IMR-90 (cell line): ENCODE measurements at regions not wholly inside any gene's neighbourhood (a gene's known extent, or its start where the extent isn't known, plus 50 kb on each side); places are given as distances from the start of the nearest gene placed in this dataset.

Source experiments
- ATAC-seq: fragments of 200-7000 bp; cut with Tn5 transposase; 2 replicates; pipeline ENCODE4 v1.9.1; 2020; ENCODE audit warnings: low read depth, mild to moderate bottlenecking, moderate library complexity
- BruUV-seq: library from RNA; stranded (reverse); fragments of 400-500 nt; replicated peaks from 2 replicates; lab custom pipeline; 2021; lab: Mats Ljungman, UMichigan
- CTCF ChIA-PET: fragments of 300-600 bp; formaldehyde crosslinking; extraction: SDS; loops from one replicate; lab custom pipeline; 2021; ENCODE audit warnings: antibody characterized with exemption; lab: Yijun Ruan, JAX
- POLR2A ChIA-PET: fragments of 300-600 bp; sonication (Branson Sonifier 250); formaldehyde crosslinking; loops from one replicate; lab custom pipeline; 2022; ENCODE audit warnings: antibody characterized with exemption; ENCODE audit not compliant: unreplicated experiment; lab: Charles Lee
- DNase-seq: peaks from one replicate; pipeline ENCODE4 v3.0.0; 2013
- H2AFZ ChIP-seq: replicated peaks from 2 replicates; pipeline ENCODE3; 2013; ENCODE audit warnings: low read length, mild to moderate bottlenecking; ENCODE audit not compliant: poor library complexity
- H2AK5ac ChIP-seq: 2 replicates; pipeline ENCODE4 v1.6.1; 2013; ENCODE audit warnings: low read depth, low read length, inconsistent platforms
- H2AK9ac ChIP-seq: replicated peaks from 2 replicates; pipeline ENCODE3; 2013; ENCODE audit warnings: mild to moderate bottlenecking, low read depth, low read length, moderate library complexity; ENCODE audit not compliant: poor library complexity
- H2BK120ac ChIP-seq: 2 replicates; pipeline ENCODE4 v1.6.1; 2013; ENCODE audit warnings: low read depth, low read length, inconsistent platforms
- H2BK15ac ChIP-seq: 3 replicates; pipeline ENCODE4 v1.6.1; 2013; ENCODE audit warnings: low read depth, low read length, inconsistent platforms
- H2BK20ac ChIP-seq: 2 replicates; pipeline ENCODE4 v1.6.1; 2013; ENCODE audit warnings: low read depth, mild to moderate bottlenecking, inconsistent platforms, low read length, moderate library complexity
- H2BK5ac ChIP-seq: 2 replicates; pipeline ENCODE4 v1.6.1; 2013; ENCODE audit warnings: mild to moderate bottlenecking, low read depth, low read length, inconsistent platforms; ENCODE audit not compliant: poor library complexity, severe bottlenecking
- H3K14ac ChIP-seq: replicated peaks from 2 replicates; pipeline ENCODE4 v1.6.1; 2013; ENCODE audit warnings: low read depth, low read length, inconsistent platforms
- H3K18ac ChIP-seq: 2 replicates; pipeline ENCODE4 v1.6.1; 2013; ENCODE audit warnings: low read depth, low read length, control low read depth
- H3K23ac ChIP-seq: 2 replicates; pipeline ENCODE4 v1.6.1; 2013; ENCODE audit warnings: low read depth, low read length, inconsistent platforms
- H3K27ac ChIP-seq: 2 replicates; pipeline ENCODE4 v1.5.1; 2013; ENCODE audit warnings: mild to moderate bottlenecking, control low read depth, low read length; ENCODE audit not compliant: insufficient read depth
- H3K27me3 ChIP-seq: 2 replicates; pipeline ENCODE4 v1.6.1; 2013; ENCODE audit warnings: low read length; ENCODE audit not compliant: control insufficient read depth, insufficient read depth
- H3K36me3 ChIP-seq: 2 replicates; pipeline ENCODE4 v1.6.1; 2013; ENCODE audit warnings: low read length, mixed read lengths; ENCODE audit not compliant: control insufficient read depth, insufficient read depth
- H3K4ac ChIP-seq: 2 replicates; pipeline ENCODE4 v1.6.1; 2013; ENCODE audit warnings: low read depth, low read length, inconsistent platforms
- H3K4me1 ChIP-seq: 2 replicates; pipeline ENCODE4 v1.6.1; 2013; ENCODE audit warnings: low read length, mixed read lengths; ENCODE audit not compliant: control insufficient read depth, insufficient read depth
- H3K4me2 ChIP-seq: 2 replicates; pipeline ENCODE4 v1.6.1; 2013; ENCODE audit warnings: low read depth, mild to moderate bottlenecking, control low read depth, low read length, moderate library complexity
- H3K4me3 ChIP-seq: 2 replicates; pipeline ENCODE4 v1.5.1; 2013; ENCODE audit warnings: low read depth, mild to moderate bottlenecking, control low read depth, low read length, moderate library complexity; ENCODE audit not compliant: insufficient read depth
- H3K56ac ChIP-seq: 2 replicates; pipeline ENCODE4 v1.6.1; 2013; ENCODE audit warnings: low read length, inconsistent platforms; ENCODE audit not compliant: insufficient read depth; ENCODE audit errors: extremely low read depth
- H3K79me1 ChIP-seq, 2 experiments: 2 replicates each; pipeline ENCODE4 v1.6.1; 2013; ENCODE audit warnings: low read length in 2 of 2, inconsistent platforms in 1 of 2, low read depth in 1 of 2
- H3K9ac ChIP-seq: 2 replicates; pipeline ENCODE4 v1.6.1; 2013; ENCODE audit warnings: low read depth, low read length, control low read depth
- H3K9me1 ChIP-seq: 2 replicates; pipeline ENCODE4 v1.6.1; 2013; ENCODE audit warnings: low read length, inconsistent platforms; ENCODE audit not compliant: insufficient read depth
- H3K9me3 ChIP-seq: 2 replicates; pipeline ENCODE4 v1.6.1; 2013; ENCODE audit warnings: low read length; ENCODE audit not compliant: control insufficient read depth, insufficient read depth
- H4K20me1 ChIP-seq: 2 replicates; pipeline ENCODE4 v1.6.1; 2013; ENCODE audit warnings: low read length, inconsistent platforms; ENCODE audit not compliant: insufficient read depth
- H4K5ac ChIP-seq: 2 replicates; pipeline ENCODE4 v1.6.1; 2013; ENCODE audit warnings: mild to moderate bottlenecking, low read depth, low read length, control low read depth
- H4K8ac ChIP-seq, 2 experiments: 2 replicates each; pipeline ENCODE4 v1.6.1; 2013; ENCODE audit warnings: low read depth in 2 of 2, low read length in 2 of 2, control low read depth in 1 of 2, inconsistent platforms in 1 of 2
- H4K91ac ChIP-seq: 2 replicates; pipeline ENCODE4 v1.6.1; 2013; ENCODE audit warnings: low read depth, low read length, inconsistent platforms; ENCODE audit not compliant: insufficient read depth
- BHLHE40 ChIP-seq: fragments of 150-350 bp; IDR thresholded peaks from 2 replicates; pipeline ENCODE4 v1.6.1; 2016; ENCODE audit warnings: mild to moderate bottlenecking, low read depth, low read length
- CEBPB ChIP-seq: IDR thresholded peaks from 2 replicates; pipeline ENCODE4 v1.6.1; 2012; ENCODE audit warnings: low read depth, low read length, improper control_type of control experiment
- CHD1 ChIP-seq: IDR thresholded peaks from 2 replicates; pipeline ENCODE4 v1.6.1; 2012; ENCODE audit warnings: low read depth, low read length, improper control_type of control experiment
- ELK1 ChIP-seq: fragments of 150-350 bp; IDR thresholded peaks from 2 replicates; pipeline ENCODE4 v1.6.1; 2016; ENCODE audit warnings: low read depth, mild to moderate bottlenecking, low read length, moderate library complexity, borderline replicate concordance
- FOS ChIP-seq: fragments of 150-350 bp; IDR thresholded peaks from 2 replicates; pipeline ENCODE4 v1.6.1; 2016; ENCODE audit warnings: low read depth, low read length
- MAFK ChIP-seq: IDR thresholded peaks from 2 replicates; pipeline ENCODE4 v1.6.1; 2012; ENCODE audit warnings: low read depth, low read length, improper control_type of control experiment
- MAZ ChIP-seq: IDR thresholded peaks from 2 replicates; pipeline ENCODE4 v1.6.1; 2012; ENCODE audit warnings: low read depth, mild to moderate bottlenecking, low read length, improper control_type of control experiment, moderate library complexity, borderline replicate concordance
- MXI1 ChIP-seq: IDR thresholded peaks from 2 replicates; pipeline ENCODE4 v1.6.1; 2012; ENCODE audit warnings: low read depth, mild to moderate bottlenecking, low read length, moderate library complexity, borderline replicate concordance
- NFE2L2 ChIP-seq: fragments of 150-350 bp; IDR thresholded peaks from 2 replicates; pipeline ENCODE4 v1.6.1; 2016; ENCODE audit warnings: low read depth, mild to moderate bottlenecking, low read length
- POLR2A ChIP-seq: IDR thresholded peaks from 2 replicates; pipeline ENCODE4 v1.6.1; 2012; ENCODE audit warnings: mild to moderate bottlenecking, low read depth, low read length
- RAD21 ChIP-seq: IDR thresholded peaks from 2 replicates; pipeline ENCODE4 v1.6.1; 2012; ENCODE audit warnings: low read length, improper control_type of control experiment
- RCOR1 ChIP-seq: IDR thresholded peaks from 2 replicates; pipeline ENCODE4 v1.6.1; 2012; ENCODE audit warnings: mild to moderate bottlenecking, low read length, improper control_type of control experiment; ENCODE audit not compliant: insufficient replicate concordance
- RFX5 ChIP-seq: IDR thresholded peaks from 2 replicates; pipeline ENCODE4 v1.8.0; 2012; ENCODE audit warnings: low read depth, mild to moderate bottlenecking, low read length, moderate library complexity
- SMC3 ChIP-seq: fragments of 150-350 bp; IDR thresholded peaks from 2 replicates; pipeline ENCODE4 v1.6.1; 2016; ENCODE audit warnings: low read depth, mild to moderate bottlenecking, antibody characterized with exemption, low read length, moderate library complexity
- WGBS, 2 experiments: methylation state at CpG; one replicate each; pipeline versions ENCODE4 v1.1.5 to v1.1.7; 2013; ENCODE audit warnings: missing lambda C conversion rate in 2 of 2; ENCODE audit not compliant: insufficient read length in 1 of 2; ENCODE audit errors: extremely low coverage in 2 of 2; 5-methylcytosine and 5-hydroxymethylcytosine counted together
- dilution Hi-C: fragments of 300-500 bp; cut with HindIII; formaldehyde crosslinking; loops from one replicate; pipeline ENCODE4 v1.14.3; 2018; ENCODE audit warnings: low sequenced_read_pairs; ENCODE audit not compliant: unreplicated experiment
- in situ Hi-C: fragments of 300-500 bp; cut with MboI; formaldehyde crosslinking; loops from 3 replicates; pipeline ENCODE4 v1.14.3; 2019; ENCODE audit warnings: low sequenced_read_pairs, inconsistent platforms, mixed read lengths
- intact Hi-C: fragments of 100-400 bp; cut with micrococcal nuclease; formaldehyde crosslinking; loops from 2 replicates; pipeline ENCODE4 v1.10.0; 2022
- TF ChIP-seq, protein P1 (sequence below): fragments of 150-350 bp; IDR thresholded peaks from 2 replicates; pipeline ENCODE4 v1.6.1; 2017; ENCODE audit warnings: mild to moderate bottlenecking, antibody characterized with exemption, low read length, low read depth
- TF ChIP-seq, protein P2 (sequence below): conservative IDR thresholded peaks from 2 replicates; pipeline ENCODE4 v1.5.1; 2012; ENCODE audit warnings: mild to moderate bottlenecking, low read depth, low read length, improper control_type of control experiment

DNA sequence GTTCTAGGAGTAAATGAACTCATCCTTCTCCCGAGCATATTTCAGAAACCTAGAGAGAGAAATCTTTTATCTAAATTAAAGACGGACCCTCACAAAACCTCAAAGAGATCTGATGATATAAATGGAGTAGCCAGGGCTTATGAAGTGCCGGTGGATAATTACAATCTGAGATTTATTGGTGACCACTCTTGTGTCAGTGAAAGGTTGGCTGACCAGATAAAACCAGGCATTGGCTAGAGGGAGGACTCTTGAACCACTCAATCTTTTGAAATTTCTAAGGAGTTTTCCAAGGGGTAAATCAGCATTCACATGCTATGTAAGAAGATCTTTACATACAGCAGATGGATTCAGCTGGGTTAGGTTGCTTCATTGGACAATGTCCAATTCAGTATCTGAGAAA, 227.3 kb upstream of the MMADHC start:
- H3K14ac ChIP-seq, result no peak overlapping the region
- no peak overlapping the region for H4K91ac ChIP-seq
- H4K5ac ChIP-seq, result no peak overlapping the region
- H2BK15ac ChIP-seq, result no peak overlapping the region
- H3K4me2 ChIP-seq, result no peak overlapping the region
- ChIA-PET CTCF (interaction anchor here (1.7 kb wide), 1 partner anchor 14 kb away, joined by 4 read pairs; no protein-coding TSS in a partner anchor), POLR2A (interaction anchor here (0.6 kb wide), 1 partner anchor 40 kb away, joined by 3 read pairs; no protein-coding TSS in a partner anchor)
- no CpG with 5 or more reads among the region's 3 CpGs for WGBS, 2 experiments
- DNase-seq, result no peak
- no peak overlapping the region for H3K27ac ChIP-seq
- no peak overlapping the region for H2AK5ac ChIP-seq
- no peak overlapping the region for H2AK9ac ChIP-seq
- no peak overlapping the region for H2AFZ ChIP-seq
- H3K9ac ChIP-seq, result no peak overlapping the region
- dilution Hi-C loops (no loop called here), in situ Hi-C loops (no loop called here), intact Hi-C loops (no loop called here)
- H3K27me3 ChIP-seq, result no peaks in the 10 kb centered on the region
- H3K36me3 ChIP-seq, result no peaks in the 10 kb centered on the region
- no peaks in the 10 kb centered on the region; the same call in 1 of the 2 replicates for H3K9me3 ChIP-seq
- BruUV-seq, result no TSS peak
- no peak for ATAC-seq
- no peak overlapping the region for H2BK5ac ChIP-seq
- no peak overlapping the region for H2BK20ac ChIP-seq
- no peak overlapping the region for H4K8ac ChIP-seq
- TF ChIP-seq ELK1, result no peak
- TF ChIP-seq POLR2A, result no peak
- TF ChIP-seq RFX5, result no peak
- TF ChIP-seq CEBPB, result no peak
- no peak for TF ChIP-seq CHD1
- no peak for TF ChIP-seq RCOR1
- no peak for TF ChIP-seq RAD21
- TF ChIP-seq SMC3, result no peak
- TF ChIP-seq MAZ, result no peak
- TF ChIP-seq, protein P1, sequence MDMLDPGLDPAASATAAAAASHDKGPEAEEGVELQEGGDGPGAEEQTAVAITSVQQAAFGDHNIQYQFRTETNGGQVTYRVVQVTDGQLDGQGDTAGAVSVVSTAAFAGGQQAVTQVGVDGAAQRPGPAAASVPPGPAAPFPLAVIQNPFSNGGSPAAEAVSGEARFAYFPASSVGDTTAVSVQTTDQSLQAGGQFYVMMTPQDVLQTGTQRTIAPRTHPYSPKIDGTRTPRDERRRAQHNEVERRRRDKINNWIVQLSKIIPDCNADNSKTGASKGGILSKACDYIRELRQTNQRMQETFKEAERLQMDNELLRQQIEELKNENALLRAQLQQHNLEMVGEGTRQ, result no peak
- no peak for TF ChIP-seq NFE2L2
- no peak for TF ChIP-seq MAFK
- TF ChIP-seq FOS, result no peak
- no peak for TF ChIP-seq BHLHE40
- no peak for TF ChIP-seq MXI1
- TF ChIP-seq, protein P2, sequence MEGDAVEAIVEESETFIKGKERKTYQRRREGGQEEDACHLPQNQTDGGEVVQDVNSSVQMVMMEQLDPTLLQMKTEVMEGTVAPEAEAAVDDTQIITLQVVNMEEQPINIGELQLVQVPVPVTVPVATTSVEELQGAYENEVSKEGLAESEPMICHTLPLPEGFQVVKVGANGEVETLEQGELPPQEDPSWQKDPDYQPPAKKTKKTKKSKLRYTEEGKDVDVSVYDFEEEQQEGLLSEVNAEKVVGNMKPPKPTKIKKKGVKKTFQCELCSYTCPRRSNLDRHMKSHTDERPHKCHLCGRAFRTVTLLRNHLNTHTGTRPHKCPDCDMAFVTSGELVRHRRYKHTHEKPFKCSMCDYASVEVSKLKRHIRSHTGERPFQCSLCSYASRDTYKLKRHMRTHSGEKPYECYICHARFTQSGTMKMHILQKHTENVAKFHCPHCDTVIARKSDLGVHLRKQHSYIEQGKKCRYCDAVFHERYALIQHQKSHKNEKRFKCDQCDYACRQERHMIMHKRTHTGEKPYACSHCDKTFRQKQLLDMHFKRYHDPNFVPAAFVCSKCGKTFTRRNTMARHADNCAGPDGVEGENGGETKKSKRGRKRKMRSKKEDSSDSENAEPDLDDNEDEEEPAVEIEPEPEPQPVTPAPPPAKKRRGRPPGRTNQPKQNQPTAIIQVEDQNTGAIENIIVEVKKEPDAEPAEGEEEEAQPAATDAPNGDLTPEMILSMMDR, result no peak
- no peaks in the 10 kb centered on the region for H3K4me1 ChIP-seq
- no peak overlapping the region for H3K23ac ChIP-seq
- no peak overlapping the region for H2BK120ac ChIP-seq
- H3K18ac ChIP-seq, result no peak overlapping the region
- no peak overlapping the region for H3K4me3 ChIP-seq
- no peaks in the 10 kb centered on the region for H4K20me1 ChIP-seq
- no peaks in the 10 kb centered on the region for H3K79me1 ChIP-seq
- H3K4ac ChIP-seq, result no peak overlapping the region
- H3K56ac ChIP-seq, result no peak overlapping the region
- H3K9me1 ChIP-seq, result no peaks in the 10 kb centered on the region
